ENCODE measurements at regions not wholly inside any gene's neighbourhood (a gene's known extent, or its start where the extent isn't known, plus 50 kb on each side); places are given as distances from the start of the nearest gene placed in this dataset.

DNA sequence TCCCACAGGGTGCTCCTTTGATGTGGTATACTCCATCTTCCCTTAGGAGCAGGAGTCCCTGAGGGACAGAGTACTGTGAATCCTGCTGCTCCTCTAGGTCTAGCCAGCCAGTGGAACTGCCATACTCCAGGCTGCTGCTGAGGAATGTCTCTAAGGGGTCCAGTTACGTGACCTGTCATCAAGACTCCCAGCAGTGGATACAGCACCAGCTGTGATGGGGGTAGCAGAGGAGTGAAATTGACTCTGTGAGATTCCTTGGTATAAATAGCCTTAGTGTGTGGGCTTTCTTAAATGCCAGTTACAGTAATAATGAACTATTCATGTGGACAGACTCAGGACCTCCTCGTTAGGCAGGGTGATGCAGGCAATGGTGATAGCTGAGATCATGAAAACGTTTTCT, 140.4 kb upstream of the LUZP2 start:
- Histone ChIP-seq H3K4me3 (ENCODE audit: low read length) (no peak overlapping the region), H3K27me3 (ENCODE audit: control insufficient read depth, insufficient read depth, low read length) (no peaks in the 10 kb centered on the region), H3K36me3 (ENCODE audit: control insufficient read depth, insufficient read depth, low read length) (no peaks in the 10 kb centered on the region), H3K4me1 (ENCODE audit: control insufficient read depth, insufficient read depth, low read length) (no peaks in the 10 kb centered on the region), H3K27ac (ENCODE audit: low read length) (no peak overlapping the region), H3K9me3 (ENCODE audit: control insufficient read depth, insufficient read depth, low read length) (no peaks in the 10 kb centered on the region)
- WGBS (ENCODE audit: insufficient coverage, insufficient read length): no CpG with 5 or more reads among the region's 3 CpGs
- no peak for DNase-seq (ENCODE audit: low read depth, low spot score)

DNA sequence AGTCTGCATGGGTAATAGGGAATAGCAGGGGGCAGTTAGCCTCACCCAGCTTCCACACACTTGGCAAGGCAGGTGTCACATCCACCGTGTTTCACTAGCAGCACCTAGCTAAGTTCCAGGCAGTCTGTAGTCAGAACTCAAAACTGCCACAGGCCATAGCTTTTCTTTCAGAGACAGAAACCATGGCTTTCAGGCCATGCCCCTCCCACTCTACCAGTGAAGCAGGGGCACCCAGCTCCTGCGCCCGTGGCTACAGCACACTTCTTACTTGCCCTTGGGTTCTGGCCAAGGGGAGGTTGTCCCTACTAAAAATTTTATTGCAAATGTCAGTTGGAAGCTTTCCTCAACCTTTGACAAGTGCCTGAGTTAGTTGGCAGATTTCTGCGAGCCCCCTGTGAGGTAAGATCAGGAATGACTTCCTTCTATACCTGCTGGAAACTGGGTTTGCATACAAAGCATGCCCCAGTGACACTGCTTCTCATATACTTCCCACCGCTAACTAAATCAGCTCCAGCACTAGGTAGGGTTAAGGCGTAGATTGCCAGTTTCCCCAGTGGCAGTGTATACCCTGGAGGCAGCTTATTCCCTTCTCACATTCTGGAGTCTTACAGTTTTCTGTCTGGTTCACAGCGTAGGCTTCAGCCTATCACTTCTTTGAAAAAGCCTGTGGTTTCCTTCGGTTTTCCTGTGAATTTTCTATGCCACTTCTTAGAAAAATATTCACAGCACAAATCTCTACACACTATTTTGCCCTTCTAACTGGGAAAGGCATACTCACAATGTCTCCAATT, 139.0 kb upstream of the LUZP2 start:
- Histone ChIP-seq H3K27ac (ENCODE audit: low read length) (no peak overlapping the region), H3K36me3 (ENCODE audit: control insufficient read depth, insufficient read depth, low read length) (no peaks in the 10 kb centered on the region), H3K4me3 (ENCODE audit: low read length) (no peak overlapping the region), H3K4me1 (ENCODE audit: control insufficient read depth, insufficient read depth, low read length) (no peaks in the 10 kb centered on the region), H3K9me3 (ENCODE audit: control insufficient read depth, insufficient read depth, low read length) (no peaks in the 10 kb centered on the region), H3K27me3 (ENCODE audit: control insufficient read depth, insufficient read depth, low read length) (no peaks in the 10 kb centered on the region)
- WGBS (ENCODE audit: insufficient coverage, insufficient read length): no CpG with 5 or more reads among the region's 8 CpGs
- no peak for DNase-seq (ENCODE audit: low read depth, low spot score)

DNA sequence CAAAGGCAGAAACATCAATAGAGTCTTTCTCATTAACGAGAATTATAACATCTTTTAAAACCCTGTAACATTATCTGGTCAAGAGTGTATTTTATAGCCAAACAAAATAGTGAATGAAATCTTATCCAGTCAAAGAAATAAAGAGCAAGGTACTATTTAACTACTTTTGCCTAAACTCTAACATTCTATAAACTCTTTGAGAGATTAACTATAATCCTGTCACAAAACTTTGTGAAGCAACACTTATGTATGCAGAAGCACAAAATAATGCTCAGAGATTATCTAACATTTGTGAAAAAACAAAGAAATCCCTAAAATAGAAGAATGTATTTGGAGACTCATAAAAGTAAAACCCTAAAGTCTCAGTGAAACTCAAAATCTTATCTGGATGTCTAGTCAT, 124.4 kb upstream of the LUZP2 start:
- DNase-seq (ENCODE audit: low read depth, low spot score): no peak

DNA sequence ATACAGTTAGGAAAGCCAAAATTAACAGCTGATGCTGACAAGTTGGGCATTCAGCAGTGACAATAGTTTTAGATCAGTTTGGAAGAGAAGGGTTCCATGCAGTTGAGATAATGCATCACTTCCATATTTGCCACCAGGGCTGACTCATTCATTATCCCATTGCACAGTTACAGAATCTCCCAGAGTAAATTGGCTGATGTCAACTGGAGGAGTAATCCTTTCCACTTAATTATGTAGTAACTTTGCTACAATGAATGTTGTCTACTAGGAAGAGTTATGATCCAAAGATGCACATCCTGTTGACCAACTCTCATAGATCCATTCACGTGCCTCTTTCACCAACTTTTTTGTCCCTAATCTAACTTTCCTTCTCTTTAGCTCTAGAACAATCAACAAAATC, 123.3 kb upstream of the LUZP2 start:
- Histone ChIP-seq H3K4me3 (ENCODE audit: low read length) (no peak overlapping the region), H3K4me1 (ENCODE audit: control insufficient read depth, insufficient read depth, low read length) (no peaks in the 10 kb centered on the region), H3K27me3 (ENCODE audit: control insufficient read depth, insufficient read depth, low read length) (no peaks in the 10 kb centered on the region), H3K9me3 (ENCODE audit: control insufficient read depth, insufficient read depth, low read length) (no peaks in the 10 kb centered on the region), H3K27ac (ENCODE audit: low read length) (no peak overlapping the region), H3K36me3 (ENCODE audit: control insufficient read depth, insufficient read depth, low read length) (no peaks in the 10 kb centered on the region)
- no CpG with 5 or more reads among the region's 1 CpG for WGBS (ENCODE audit: insufficient coverage, insufficient read length)
- no peak for DNase-seq (ENCODE audit: low read depth, low spot score)

More for the DNA sequence above, 124.4 kb upstream of the LUZP2 start:
- no peaks in the 10 kb centered on the region for H3K27me3 ChIP-seq (ENCODE audit: control insufficient read depth, insufficient read depth, low read length)
- no peak overlapping the region for H3K27ac ChIP-seq (ENCODE audit: low read length)
- no peaks in the 10 kb centered on the region for H3K4me1 ChIP-seq (ENCODE audit: control insufficient read depth, insufficient read depth, low read length)
- H3K9me3 ChIP-seq (ENCODE audit: control insufficient read depth, insufficient read depth, low read length): no peaks in the 10 kb centered on the region
- H3K36me3 ChIP-seq (ENCODE audit: control insufficient read depth, insufficient read depth, low read length): no peaks in the 10 kb centered on the region
- no CpG with 5 or more reads among the region's 1 CpG for WGBS (ENCODE audit: insufficient coverage, insufficient read length)
- H3K4me3 ChIP-seq (ENCODE audit: low read length): no peak overlapping the region

DNA sequence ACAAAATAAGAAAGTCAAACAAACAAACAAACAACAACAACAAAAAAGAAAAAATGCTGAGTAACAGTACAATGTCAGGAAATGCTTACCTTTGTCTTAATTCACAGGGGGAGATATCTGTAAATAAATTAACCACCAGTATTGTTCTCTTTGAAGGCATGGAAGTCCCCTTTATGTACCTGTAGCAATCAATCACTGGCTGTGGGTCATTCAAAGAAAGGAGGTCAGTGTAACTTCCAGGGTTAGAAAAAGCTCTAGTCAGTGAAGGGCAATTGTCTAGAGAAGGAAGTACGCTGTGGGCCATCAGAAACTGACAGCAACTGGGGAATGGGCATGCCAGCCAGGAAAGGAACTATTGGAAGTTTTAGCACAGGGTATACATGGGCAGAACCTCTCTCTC, 121.5 kb upstream of the LUZP2 start:
- Histone ChIP-seq H3K4me3 (ENCODE audit: low read length) (no peak overlapping the region), H3K9me3 (ENCODE audit: control insufficient read depth, insufficient read depth, low read length) (no peaks in the 10 kb centered on the region), H3K27me3 (ENCODE audit: control insufficient read depth, insufficient read depth, low read length) (no peaks in the 10 kb centered on the region), H3K36me3 (ENCODE audit: control insufficient read depth, insufficient read depth, low read length) (no peaks in the 10 kb centered on the region), H3K4me1 (ENCODE audit: control insufficient read depth, insufficient read depth, low read length) (no peaks in the 10 kb centered on the region), H3K27ac (ENCODE audit: low read length) (no peak overlapping the region)
- no CpG with 5 or more reads among the region's 1 CpG for WGBS (ENCODE audit: insufficient coverage, insufficient read length)
- DNase-seq (ENCODE audit: low read depth, low spot score): no peak

DNA sequence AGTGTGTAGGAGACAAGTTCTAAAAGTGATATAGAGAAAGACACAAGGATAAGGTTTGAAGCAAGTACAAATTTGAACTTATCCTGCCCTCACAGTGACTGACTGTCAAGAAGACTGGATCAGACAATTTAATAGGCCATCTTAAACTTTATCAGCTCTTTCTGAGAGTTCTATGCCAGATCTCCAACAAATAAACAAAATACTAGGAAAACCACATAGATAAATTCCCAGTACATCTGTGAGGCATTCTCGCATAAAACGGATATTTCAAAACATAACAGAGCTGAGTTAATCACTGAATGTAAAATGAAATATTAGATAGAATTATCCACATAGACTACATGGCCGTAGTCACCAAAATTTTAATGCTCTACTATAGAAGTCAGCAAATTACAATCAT, 120.9 kb upstream of the LUZP2 start:
- no peaks in the 10 kb centered on the region for H3K27me3 ChIP-seq (ENCODE audit: control insufficient read depth, insufficient read depth, low read length)
- no peaks in the 10 kb centered on the region for H3K9me3 ChIP-seq (ENCODE audit: control insufficient read depth, insufficient read depth, low read length)
- no peak overlapping the region for H3K27ac ChIP-seq (ENCODE audit: low read length)
- no CpG with 5 or more reads among the region's 3 CpGs for WGBS (ENCODE audit: insufficient coverage, insufficient read length)
- no peak for DNase-seq (ENCODE audit: low read depth, low spot score)
- H3K36me3 ChIP-seq (ENCODE audit: control insufficient read depth, insufficient read depth, low read length): no peaks in the 10 kb centered on the region
- no peak overlapping the region for H3K4me3 ChIP-seq (ENCODE audit: low read length)
- H3K4me1 ChIP-seq (ENCODE audit: control insufficient read depth, insufficient read depth, low read length): no peaks in the 10 kb centered on the region

DNA sequence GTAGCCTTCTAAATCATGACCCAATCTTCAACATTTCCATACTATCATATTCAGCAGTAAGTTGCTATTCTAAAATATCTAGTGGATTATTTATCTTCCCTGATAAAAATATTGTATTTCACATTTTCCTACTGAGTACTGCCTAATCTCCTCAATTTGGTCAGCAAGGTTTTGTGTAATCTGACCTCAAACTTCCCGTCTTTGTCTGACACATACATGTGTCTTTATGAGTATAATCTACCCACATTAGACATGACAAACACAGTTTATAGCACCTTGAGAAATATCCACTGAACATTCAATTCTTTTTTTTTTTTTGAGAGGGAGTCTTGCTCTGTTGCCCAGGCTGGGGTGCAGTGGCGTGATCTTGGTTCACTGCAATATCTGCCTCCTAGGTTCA, 113.7 kb upstream of the LUZP2 start:
- H3K4me3 ChIP-seq (ENCODE audit: low read length): no peak overlapping the region

DNA sequence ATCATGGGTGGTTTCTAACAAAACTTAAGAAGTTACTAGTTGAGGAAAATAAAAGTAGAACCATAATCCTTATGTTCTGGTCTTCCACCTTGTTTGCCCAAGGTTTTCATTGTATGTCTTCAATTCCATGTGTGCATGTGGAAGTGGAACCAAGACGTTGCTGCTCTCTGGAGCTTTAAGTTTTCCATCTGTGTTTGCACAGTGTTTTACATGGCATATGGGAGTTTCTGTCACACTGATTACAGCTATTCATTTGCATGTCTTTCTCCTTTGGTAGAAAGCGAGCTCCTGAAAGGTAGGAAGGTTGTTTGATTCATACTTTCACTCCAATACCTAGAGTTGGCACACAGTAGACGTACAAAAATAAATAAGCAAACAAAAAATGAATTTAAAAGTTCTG, 112.6 kb upstream of the LUZP2 start:
- no peaks in the 10 kb centered on the region for H3K27me3 ChIP-seq (ENCODE audit: control insufficient read depth, insufficient read depth, low read length)
- no peaks in the 10 kb centered on the region for H3K4me1 ChIP-seq (ENCODE audit: control insufficient read depth, insufficient read depth, low read length)
- no peak for DNase-seq (ENCODE audit: low read depth, low spot score)
- H3K36me3 ChIP-seq (ENCODE audit: control insufficient read depth, insufficient read depth, low read length): no peaks in the 10 kb centered on the region
- no CpG with 5 or more reads among the region's 3 CpGs for WGBS (ENCODE audit: insufficient coverage, insufficient read length)
- no peak overlapping the region for H3K27ac ChIP-seq (ENCODE audit: low read length)
- no peaks in the 10 kb centered on the region for H3K9me3 ChIP-seq (ENCODE audit: control insufficient read depth, insufficient read depth, low read length)
- H3K4me3 ChIP-seq (ENCODE audit: low read length): no peak overlapping the region

More for the DNA sequence above, 113.7 kb upstream of the LUZP2 start:
- WGBS (ENCODE audit: insufficient coverage, insufficient read length): no CpG with 5 or more reads among the region's 2 CpGs
- H3K9me3 ChIP-seq (ENCODE audit: control insufficient read depth, insufficient read depth, low read length): no peaks in the 10 kb centered on the region
- H3K4me1 ChIP-seq (ENCODE audit: control insufficient read depth, insufficient read depth, low read length): no peaks in the 10 kb centered on the region
- no peak for DNase-seq (ENCODE audit: low read depth, low spot score)
- no peaks in the 10 kb centered on the region for H3K36me3 ChIP-seq (ENCODE audit: control insufficient read depth, insufficient read depth, low read length)
- H3K27me3 ChIP-seq (ENCODE audit: control insufficient read depth, insufficient read depth, low read length): no peaks in the 10 kb centered on the region
- H3K27ac ChIP-seq (ENCODE audit: low read length): no peak overlapping the region

DNA sequence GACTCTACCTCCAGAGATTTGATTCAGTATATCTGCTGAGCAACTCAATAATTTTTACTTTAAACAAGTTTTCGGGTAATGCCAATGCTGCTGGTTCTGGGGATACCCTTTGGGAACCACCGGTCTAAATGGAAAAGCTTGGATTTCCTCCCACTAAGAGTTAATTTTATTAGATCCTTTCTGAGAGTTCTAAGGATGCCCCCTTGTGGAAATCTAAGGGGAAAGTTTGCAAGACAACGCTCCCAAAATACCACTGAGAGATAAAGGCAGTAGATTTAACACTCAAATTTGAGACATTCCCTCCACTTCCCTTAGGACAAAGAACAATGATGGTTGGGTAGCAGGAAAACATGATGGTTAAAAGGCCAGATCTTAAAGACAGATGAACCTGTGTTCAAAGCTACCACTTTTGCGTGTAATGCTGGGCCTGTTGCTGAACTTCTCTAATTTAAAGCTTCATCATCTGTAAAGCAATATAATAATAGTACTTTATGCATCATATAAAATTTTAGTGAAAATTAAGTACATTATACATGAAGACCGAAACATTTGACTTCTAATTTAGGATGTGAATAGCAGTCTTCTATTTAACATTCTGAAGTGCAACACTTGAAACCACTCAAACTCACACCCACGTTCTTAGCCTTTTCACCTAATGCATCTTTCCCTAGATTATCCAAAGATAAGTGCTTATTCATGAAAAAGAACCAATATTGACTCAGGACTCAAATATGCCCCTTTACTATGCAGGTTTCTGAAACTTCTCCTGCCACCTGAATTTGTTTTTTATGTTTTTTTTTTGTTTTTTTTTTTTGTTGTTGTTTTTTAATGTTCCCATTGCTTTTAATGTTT, 110.1 kb upstream of the LUZP2 start:
- H3K36me3 ChIP-seq (ENCODE audit: control insufficient read depth, insufficient read depth, low read length): no peaks in the 10 kb centered on the region
- no peak overlapping the region for H3K27ac ChIP-seq (ENCODE audit: low read length)
- DNase-seq (ENCODE audit: low read depth, low spot score): peak; percentile 27
- H3K4me1 ChIP-seq (ENCODE audit: control insufficient read depth, insufficient read depth, low read length): no peaks in the 10 kb centered on the region
- no peaks in the 10 kb centered on the region for H3K27me3 ChIP-seq (ENCODE audit: control insufficient read depth, insufficient read depth, low read length)
- no peak overlapping the region for H3K4me3 ChIP-seq (ENCODE audit: low read length)
- H3K9me3 ChIP-seq (ENCODE audit: control insufficient read depth, insufficient read depth, low read length): no peaks in the 10 kb centered on the region
- WGBS (ENCODE audit: insufficient coverage, insufficient read length): no CpG with 5 or more reads among the region's 6 CpGs

DNA sequence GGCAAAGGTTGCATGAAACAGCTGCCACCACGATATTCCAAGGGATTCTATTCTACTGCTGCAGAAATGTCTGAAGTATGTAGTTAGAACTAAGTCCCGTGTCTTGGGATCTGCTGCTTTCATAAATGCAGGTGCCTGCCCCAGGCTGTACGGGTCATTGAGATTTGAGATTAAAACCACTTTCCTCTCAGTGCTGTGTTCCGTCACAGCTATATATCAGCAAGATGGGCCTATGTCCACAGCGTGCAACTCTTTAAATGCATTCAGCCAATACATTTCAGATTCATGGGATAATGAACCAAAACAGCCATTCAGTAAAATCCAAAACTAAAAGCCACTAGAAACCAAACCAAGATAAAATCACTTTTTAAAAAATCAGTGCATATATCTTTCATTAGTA, 107.3 kb upstream of the LUZP2 start:
- Histone ChIP-seq H3K4me1 (ENCODE audit: control insufficient read depth, insufficient read depth, low read length) (no peaks in the 10 kb centered on the region), H3K27ac (ENCODE audit: low read length) (no peak overlapping the region), H3K36me3 (ENCODE audit: control insufficient read depth, insufficient read depth, low read length) (no peaks in the 10 kb centered on the region), H3K27me3 (ENCODE audit: control insufficient read depth, insufficient read depth, low read length) (no peaks in the 10 kb centered on the region), H3K9me3 (ENCODE audit: control insufficient read depth, insufficient read depth, low read length) (no peaks in the 10 kb centered on the region), H3K4me3 (ENCODE audit: low read length) (no peak overlapping the region)
- DNase-seq (ENCODE audit: low read depth, low spot score): no peak
- WGBS (ENCODE audit: insufficient coverage, insufficient read length): no CpG with 5 or more reads among the region's 5 CpGs
